ENCODE measurements at regions not wholly inside any gene's neighbourhood (a gene's known extent, or its start where the extent isn't known, plus 50 kb on each side); places are given as distances from the start of the nearest gene placed in this dataset.
"Not testable (repeated sequence)": the region's sequence is repeated elsewhere in the genome, so short reads cannot be mapped to it uniquely, and the experiment has no call there.

GRCh38 chr11:57903441-57904123, 120.1 kb upstream of the OR9Q1 start:
- Mint-ChIP-seq H3K27me3 (no peaks in the 10 kb centered on the region), H3K9me3 (no peaks in the 10 kb centered on the region), H3K36me3 (ENCODE audit: low read depth) (no peaks in the 10 kb centered on the region), H3K27ac (peak overlapping the region; percentile 54), H3K4me1 (ENCODE audit: low read depth) (peaks cover 12% of the 10 kb centered on the region), H3K4me3 (no peak overlapping the region)

GRCh38 chr11:57904376-57904775, 119.3 kb upstream of the OR9Q1 start:
- Mint-ChIP-seq H3K36me3 (ENCODE audit: low read depth) (no peaks in the 10 kb centered on the region), H3K4me3 (no peak overlapping the region), H3K4me1 (ENCODE audit: low read depth) (peaks cover 12% of the 10 kb centered on the region), H3K9me3 (no peaks in the 10 kb centered on the region), H3K27ac (no peak overlapping the region), H3K27me3 (peaks cover 5% of the 10 kb centered on the region)

- H3K4me1 Mint-ChIP-seq (ENCODE audit: low read depth) = peaks cover 12% of the 10 kb centered on the region
- peaks cover 5% of the 10 kb centered on the region for H3K27me3 Mint-ChIP-seq
- no peak overlapping the region for H3K27ac Mint-ChIP-seq
- H3K36me3 Mint-ChIP-seq (ENCODE audit: low read depth) = no peaks in the 10 kb centered on the region
- no peak overlapping the region for H3K4me3 Mint-ChIP-seq
- no peaks in the 10 kb centered on the region for H3K9me3 Mint-ChIP-seq
Measured at GRCh38 chr11:57905439-57905838, 118.2 kb upstream of the OR9Q1 start.

GRCh38 chr11:57908399-57908798, 115.3 kb upstream of the OR9Q1 start:
- H3K27me3 Mint-ChIP-seq; H3K9me3 Mint-ChIP-seq; H3K4me3 Mint-ChIP-seq; H3K27ac Mint-ChIP-seq; H3K36me3 Mint-ChIP-seq (ENCODE audit: low read depth); H3K4me1 Mint-ChIP-seq (ENCODE audit: low read depth): not testable (repeated sequence)

- not testable (repeated sequence) for H3K27ac Mint-ChIP-seq; H3K36me3 Mint-ChIP-seq (ENCODE audit: low read depth); H3K9me3 Mint-ChIP-seq; H3K4me3 Mint-ChIP-seq; H3K4me1 Mint-ChIP-seq (ENCODE audit: low read depth)
- peaks cover 11% of the 10 kb centered on the region for H3K27me3 Mint-ChIP-seq
Measured at GRCh38 chr11:57911522-57911921, 112.2 kb upstream of the OR9Q1 start.

GRCh38 chr11:57913715-57914704, 109.7 kb upstream of the OR9Q1 start:
- Mint-ChIP-seq H3K4me1 (ENCODE audit: low read depth) (no peaks in the 10 kb centered on the region), H3K9me3 (no peaks in the 10 kb centered on the region), H3K27me3 (peaks cover 12% of the 10 kb centered on the region), H3K4me3 (no peak overlapping the region), H3K36me3 (ENCODE audit: low read depth) (no peaks in the 10 kb centered on the region), H3K27ac (no peak overlapping the region)

GRCh38 chr11:57917632-57918031, 106.0 kb upstream of the OR9Q1 start:
- no peaks in the 10 kb centered on the region for H3K36me3 Mint-ChIP-seq (ENCODE audit: low read depth)
- H3K27ac Mint-ChIP-seq = no peak overlapping the region
- H3K4me3 Mint-ChIP-seq = no peak overlapping the region

GRCh38 chr11:57920971-57921370, 102.7 kb upstream of the OR9Q1 start:
- Mint-ChIP-seq H3K36me3 (ENCODE audit: low read depth) (no peaks in the 10 kb centered on the region), H3K4me3 (no peak overlapping the region), H3K4me1 (ENCODE audit: low read depth) (no peaks in the 10 kb centered on the region), H3K9me3 (no peaks in the 10 kb centered on the region), H3K27me3 (peaks cover 7% of the 10 kb centered on the region), H3K27ac (no peak overlapping the region)

More at GRCh38 chr11:57917632-57918031, 106.0 kb upstream of the OR9Q1 start:
- no peaks in the 10 kb centered on the region for H3K9me3 Mint-ChIP-seq
- H3K27me3 Mint-ChIP-seq = peaks cover 10% of the 10 kb centered on the region
- H3K4me1 Mint-ChIP-seq (ENCODE audit: low read depth) = no peaks in the 10 kb centered on the region

- no peaks in the 10 kb centered on the region for H3K4me1 Mint-ChIP-seq (ENCODE audit: low read depth)
- no peaks in the 10 kb centered on the region for H3K9me3 Mint-ChIP-seq
- H3K27ac Mint-ChIP-seq = no peak overlapping the region
- no peaks in the 10 kb centered on the region for H3K36me3 Mint-ChIP-seq (ENCODE audit: low read depth)
- H3K4me3 Mint-ChIP-seq = no peak overlapping the region
- peaks cover 4% of the 10 kb centered on the region for H3K27me3 Mint-ChIP-seq
Measured at GRCh38 chr11:57932105-57932504, 91.6 kb upstream of the OR9Q1 start.

- no peaks in the 10 kb centered on the region for H3K4me1 Mint-ChIP-seq (ENCODE audit: low read depth)
Measured at GRCh38 chr11:57935402-57936049, 88.2 kb upstream of the OR9Q1 start.

GRCh38 chr11:57936050-57936418, 87.6 kb upstream of the OR9Q1 start:
- Mint-ChIP-seq H3K4me1 (ENCODE audit: low read depth) (no peaks in the 10 kb centered on the region), H3K4me3 (no peak overlapping the region), H3K27me3 (no peaks in the 10 kb centered on the region), H3K36me3 (ENCODE audit: low read depth) (no peaks in the 10 kb centered on the region), H3K27ac (no peak overlapping the region), H3K9me3 (no peaks in the 10 kb centered on the region)

More at GRCh38 chr11:57935402-57936049, 88.2 kb upstream of the OR9Q1 start:
- no peak overlapping the region for H3K4me3 Mint-ChIP-seq
- no peaks in the 10 kb centered on the region for H3K36me3 Mint-ChIP-seq (ENCODE audit: low read depth)
- no peaks in the 10 kb centered on the region for H3K9me3 Mint-ChIP-seq
- H3K27ac Mint-ChIP-seq = no peak overlapping the region
- no peaks in the 10 kb centered on the region for H3K27me3 Mint-ChIP-seq

GRCh38 chr11:57937431-57937830, 86.2 kb upstream of the OR9Q1 start:
- H3K4me3 Mint-ChIP-seq = no peak overlapping the region
- H3K27ac Mint-ChIP-seq = no peak overlapping the region
- no peaks in the 10 kb centered on the region for H3K27me3 Mint-ChIP-seq
- no peaks in the 10 kb centered on the region for H3K4me1 Mint-ChIP-seq (ENCODE audit: low read depth)
- H3K36me3 Mint-ChIP-seq (ENCODE audit: low read depth) = no peaks in the 10 kb centered on the region
- H3K9me3 Mint-ChIP-seq = no peaks in the 10 kb centered on the region

- no peak overlapping the region for H3K27ac Mint-ChIP-seq
- no peaks in the 10 kb centered on the region for H3K4me1 Mint-ChIP-seq (ENCODE audit: low read depth)
- no peaks in the 10 kb centered on the region for H3K9me3 Mint-ChIP-seq
- no peak overlapping the region for H3K4me3 Mint-ChIP-seq
- no peaks in the 10 kb centered on the region for H3K36me3 Mint-ChIP-seq (ENCODE audit: low read depth)
- no peaks in the 10 kb centered on the region for H3K27me3 Mint-ChIP-seq
Measured at GRCh38 chr11:57938351-57938750, 85.3 kb upstream of the OR9Q1 start.

GRCh38 chr11:57940044-57940756, 83.5 kb upstream of the OR9Q1 start:
- no peaks in the 10 kb centered on the region for H3K9me3 Mint-ChIP-seq
- H3K36me3 Mint-ChIP-seq (ENCODE audit: low read depth) = no peaks in the 10 kb centered on the region
- no peak overlapping the region for H3K4me3 Mint-ChIP-seq
- H3K27me3 Mint-ChIP-seq = no peaks in the 10 kb centered on the region
- H3K4me1 Mint-ChIP-seq (ENCODE audit: low read depth) = no peaks in the 10 kb centered on the region
- H3K27ac Mint-ChIP-seq = no peak overlapping the region
